Ectodermal cell (in vitro differentiated cells): ENCODE measurements at regions not wholly inside any gene's neighbourhood (a gene's known extent, or its start where the extent isn't known, plus 50 kb on each side); places are given as distances from the start of the nearest gene placed in this dataset.
"Not testable (repeated sequence)": the region's sequence is repeated elsewhere in the genome, so short reads cannot be mapped to it uniquely, and the experiment has no call there.

Source experiments
- H3K27ac ChIP-seq: 2 replicates; pipeline ENCODE4 v1.7.0; 2013; ENCODE audit warnings: mild to moderate bottlenecking, low read depth, low read length; ENCODE audit not compliant: insufficient read depth, poor library complexity, severe bottlenecking
- H3K27me3 ChIP-seq: 2 replicates; pipeline ENCODE4 v1.7.0; 2013; ENCODE audit warnings: mild to moderate bottlenecking, low read length; ENCODE audit not compliant: insufficient read depth, control insufficient read depth, poor library complexity, severe bottlenecking
- H3K36me3 ChIP-seq: one replicate; pipeline ENCODE4 v1.7.0; 2013; ENCODE audit warnings: low read length; ENCODE audit not compliant: control insufficient read depth, insufficient read depth
- H3K4me1 ChIP-seq: one replicate; pipeline ENCODE4 v1.7.0; 2013; ENCODE audit warnings: low read length; ENCODE audit not compliant: control insufficient read depth, insufficient read depth
- H3K4me3 ChIP-seq: 2 replicates; pipeline ENCODE4 v1.7.0; 2013; ENCODE audit warnings: low read depth, low read length, control low read depth; ENCODE audit not compliant: insufficient read depth
- H3K9me3 ChIP-seq: 2 replicates; pipeline ENCODE4 v1.7.0; 2013; ENCODE audit warnings: mild to moderate bottlenecking, low read length, moderate library complexity; ENCODE audit not compliant: control insufficient read depth
- WGBS, 2 experiments: methylation state at CpG; one replicate each; pipeline ENCODE4 v1.1.7; 2013; ENCODE audit warnings: missing lambda C conversion rate in 2 of 2; 5-methylcytosine and 5-hydroxymethylcytosine counted together

DNA sequence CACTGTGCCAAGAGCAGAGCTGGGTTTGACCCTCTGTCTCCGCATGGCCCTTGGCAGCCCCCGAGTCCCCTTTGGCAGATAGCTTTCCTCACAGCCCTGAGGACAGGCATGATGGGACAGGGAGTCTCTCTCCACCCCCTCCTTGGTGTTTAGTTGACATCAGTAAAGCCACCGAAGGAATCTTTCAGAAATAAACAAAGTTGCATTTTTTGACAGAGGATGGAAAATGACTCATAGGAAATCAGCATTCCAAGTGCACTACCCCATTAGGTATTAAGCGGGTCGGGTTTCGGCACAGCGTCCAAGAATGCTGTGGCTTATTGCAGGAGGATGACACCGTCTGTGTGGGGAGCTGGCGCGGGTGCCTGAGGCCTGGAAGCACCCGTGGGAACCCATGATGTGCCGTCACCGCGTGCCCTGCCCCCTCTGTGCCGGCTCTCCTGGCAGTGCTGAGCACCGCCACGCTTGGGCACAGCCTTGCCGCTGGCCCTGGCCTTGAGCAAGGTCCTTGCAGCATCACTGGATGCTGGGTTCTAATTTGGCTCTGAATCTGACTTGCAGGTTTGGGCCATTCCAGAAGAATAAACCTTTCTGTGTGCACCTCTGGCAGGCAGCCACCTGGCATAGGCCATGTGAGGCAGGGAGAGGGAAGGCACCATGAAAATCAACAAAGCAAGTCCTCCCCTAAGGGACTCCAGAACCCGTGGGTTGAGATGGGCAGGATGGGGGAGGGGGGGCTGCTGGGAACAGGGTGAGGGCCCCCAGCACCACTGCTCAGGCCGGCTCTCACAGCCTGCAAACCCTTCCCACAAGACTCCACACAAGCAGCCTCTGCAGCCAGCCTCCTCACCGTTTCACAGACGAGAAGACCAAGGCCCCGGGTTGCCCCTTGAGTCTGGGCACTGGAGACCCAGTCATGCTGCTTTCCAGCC lies 50.5 kb upstream of the ZNF469 start:
- no peaks in the 10 kb centered on the region for H3K36me3 ChIP-seq
- no peak overlapping the region for H3K4me3 ChIP-seq
- WGBS, 2 experiments: 90 to 93% methylated on average over 23 of the region's 23 CpGs
- no peak overlapping the region for H3K27ac ChIP-seq
- H3K4me1 ChIP-seq: no peaks in the 10 kb centered on the region
- H3K9me3 ChIP-seq: no peaks in the 10 kb centered on the region
- H3K27me3 ChIP-seq: no peaks in the 10 kb centered on the region

DNA sequence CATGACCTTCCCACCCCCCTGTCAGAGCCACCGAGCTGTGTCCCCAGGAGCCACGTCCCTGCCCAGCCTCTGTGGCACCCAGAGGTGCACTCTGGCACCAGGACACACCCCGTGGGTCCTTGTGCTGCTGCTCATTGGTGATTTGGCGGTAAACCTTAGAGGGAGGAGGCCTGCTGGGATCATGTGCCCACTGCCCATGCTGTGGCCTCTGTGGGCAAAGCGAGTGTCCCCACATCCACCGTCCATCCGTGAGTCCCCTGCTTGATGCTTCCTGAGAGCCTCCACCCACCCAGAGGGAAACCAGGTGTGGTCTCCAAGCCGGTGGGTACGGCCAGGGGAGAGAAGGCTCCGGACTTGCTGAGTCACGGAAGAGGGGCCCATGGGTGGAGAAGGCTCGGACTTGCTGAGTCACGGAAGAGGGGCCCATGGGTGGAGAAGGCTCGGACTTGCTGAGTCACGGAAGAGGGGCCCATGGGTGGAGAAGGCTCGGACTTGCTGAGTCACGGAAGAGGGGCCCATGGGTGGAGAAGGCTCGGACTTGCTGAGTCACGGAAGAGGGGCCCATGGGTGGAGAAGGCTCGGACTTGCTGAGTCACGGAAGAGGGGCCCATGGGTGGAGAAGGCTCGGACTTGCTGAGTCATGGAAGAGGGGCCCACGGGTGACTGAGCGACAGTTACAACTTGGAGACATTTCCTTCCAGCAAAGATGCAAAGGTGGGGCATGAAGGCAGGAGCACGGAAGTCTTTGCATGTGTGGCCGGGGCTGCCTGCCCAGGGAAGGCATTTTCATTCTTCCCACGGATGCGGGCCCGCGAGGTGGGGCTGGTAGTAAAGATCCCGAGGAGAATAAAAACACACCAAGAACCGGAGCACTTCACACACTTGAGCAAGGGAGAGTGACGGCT lies 49.6 kb upstream of the ZNF469 start:
- H3K4me1 ChIP-seq, H3K36me3 ChIP-seq, H3K27me3 ChIP-seq, H3K27ac ChIP-seq, H3K9me3 ChIP-seq, H3K4me3 ChIP-seq: not testable (repeated sequence)
- 91 to 95% methylated on average over 23 to 24 of the region's 33 CpGs for WGBS, 2 experiments
